ENCODE measurements at regions not wholly inside any gene's neighbourhood (a gene's known extent, or its start where the extent isn't known, plus 50 kb on each side); places are given as distances from the start of the nearest gene placed in this dataset.

- no peaks in the 10 kb centered on the region for H3K9me3 Mint-ChIP-seq (ENCODE audit: unreplicated experiment)
- H3K27ac Mint-ChIP-seq (ENCODE audit: unreplicated experiment) = no peak overlapping the region
- H3K36me3 ChIP-seq (ENCODE audit: control insufficient read depth, insufficient read depth, low read length) = no peaks in the 10 kb centered on the region
- BruUV-seq (replicated peaks) = no TSS peak
- H3K27me3 Mint-ChIP-seq (ENCODE audit: insufficient read depth, unreplicated experiment) = peaks cover 8% of the 10 kb centered on the region
- no peaks in the 10 kb centered on the region; the same call in 1 of the 2 replicates for H3K9me3 ChIP-seq
- POLR2A ChIA-PET = no interaction called here
- CTCF ChIA-PET = no interaction called here
- TF ChIP-seq, protein P1, sequence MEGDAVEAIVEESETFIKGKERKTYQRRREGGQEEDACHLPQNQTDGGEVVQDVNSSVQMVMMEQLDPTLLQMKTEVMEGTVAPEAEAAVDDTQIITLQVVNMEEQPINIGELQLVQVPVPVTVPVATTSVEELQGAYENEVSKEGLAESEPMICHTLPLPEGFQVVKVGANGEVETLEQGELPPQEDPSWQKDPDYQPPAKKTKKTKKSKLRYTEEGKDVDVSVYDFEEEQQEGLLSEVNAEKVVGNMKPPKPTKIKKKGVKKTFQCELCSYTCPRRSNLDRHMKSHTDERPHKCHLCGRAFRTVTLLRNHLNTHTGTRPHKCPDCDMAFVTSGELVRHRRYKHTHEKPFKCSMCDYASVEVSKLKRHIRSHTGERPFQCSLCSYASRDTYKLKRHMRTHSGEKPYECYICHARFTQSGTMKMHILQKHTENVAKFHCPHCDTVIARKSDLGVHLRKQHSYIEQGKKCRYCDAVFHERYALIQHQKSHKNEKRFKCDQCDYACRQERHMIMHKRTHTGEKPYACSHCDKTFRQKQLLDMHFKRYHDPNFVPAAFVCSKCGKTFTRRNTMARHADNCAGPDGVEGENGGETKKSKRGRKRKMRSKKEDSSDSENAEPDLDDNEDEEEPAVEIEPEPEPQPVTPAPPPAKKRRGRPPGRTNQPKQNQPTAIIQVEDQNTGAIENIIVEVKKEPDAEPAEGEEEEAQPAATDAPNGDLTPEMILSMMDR (IDR thresholded peaks at IDR 0.05; ENCODE audit: insufficient read depth in 1 of 2, low read depth in 1 of 2, low read length in 1 of 2, severe bottlenecking in 1 of 2, unreplicated experiment in 1 of 2) = no peak
- no peaks in the 10 kb centered on the region for H3K4me1 ChIP-seq
- no peak overlapping the region for H3K4me3 ChIP-seq (ENCODE audit: low read depth, low read length)
- no peak overlapping the region for H3K4me3 Mint-ChIP-seq (ENCODE audit: unreplicated experiment)
- no peaks in the 10 kb centered on the region for H3K27me3 ChIP-seq (replicated peaks; ENCODE audit: control insufficient read depth, insufficient read depth, low read length)
- H3K36me3 Mint-ChIP-seq (ENCODE audit: insufficient read depth, unreplicated experiment) = no peaks in the 10 kb centered on the region
- H3K4me1 Mint-ChIP-seq (ENCODE audit: low read depth, unreplicated experiment) = no peaks in the 10 kb centered on the region
- DNase-seq = no peak
- intact Hi-C loops (cut with micrococcal nuclease; ENCODE audit: unreplicated experiment) = no loop called here
These were observed 123.0 kb upstream of the KL start for GRCh38 chr13:32893176-32893575.

DNA sequence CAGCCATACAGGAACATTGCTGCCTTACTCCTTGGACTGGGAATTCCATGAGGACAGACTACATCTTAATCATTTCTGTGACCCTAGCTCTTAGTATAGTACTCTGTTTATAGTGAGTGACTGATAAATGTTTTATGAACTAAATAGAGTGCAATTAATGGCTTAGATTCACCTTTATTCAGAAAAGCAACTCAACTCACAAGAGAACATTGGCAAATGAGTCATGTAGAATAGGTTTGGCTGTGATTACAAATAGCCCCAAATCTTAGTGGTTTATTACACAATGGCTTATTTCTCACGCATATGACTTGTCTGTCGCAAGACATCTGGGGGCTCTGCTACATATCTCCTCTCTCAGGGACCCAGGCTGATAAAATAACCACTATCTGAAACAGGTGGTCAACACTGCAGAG, 121.6 kb upstream of the KL start:
- Mint-ChIP-seq H3K4me3 (ENCODE audit: unreplicated experiment) (no peak overlapping the region), H3K4me1 (ENCODE audit: low read depth, unreplicated experiment) (no peaks in the 10 kb centered on the region), H3K27me3 (ENCODE audit: insufficient read depth, unreplicated experiment) (peaks cover 8% of the 10 kb centered on the region), H3K9me3 (ENCODE audit: unreplicated experiment) (no peaks in the 10 kb centered on the region), H3K27ac (ENCODE audit: unreplicated experiment) (no peak overlapping the region), H3K36me3 (ENCODE audit: insufficient read depth, unreplicated experiment) (no peaks in the 10 kb centered on the region)
- H3K27me3 ChIP-seq (replicated peaks; ENCODE audit: control insufficient read depth, insufficient read depth, low read length) = no peaks in the 10 kb centered on the region; the same call in 1 of the 2 replicates
- H3K4me3 ChIP-seq (ENCODE audit: low read depth, low read length) = no peak overlapping the region
- TF ChIP-seq, protein P1 (IDR thresholded peaks at IDR 0.05; ENCODE audit: insufficient read depth in 1 of 2, low read depth in 1 of 2, low read length in 1 of 2, severe bottlenecking in 1 of 2, unreplicated experiment in 1 of 2) = no peak
- CTCF ChIA-PET = no interaction called here
- H3K36me3 ChIP-seq (ENCODE audit: control insufficient read depth, insufficient read depth, low read length) = no peaks in the 10 kb centered on the region
- no TSS peak for BruUV-seq (replicated peaks)
- intact Hi-C loops (cut with micrococcal nuclease; ENCODE audit: unreplicated experiment) = no loop called here
- POLR2A ChIA-PET = no interaction called here
- DNase-seq = no peak
- no peaks in the 10 kb centered on the region for H3K4me1 ChIP-seq
- H3K9me3 ChIP-seq = no peaks in the 10 kb centered on the region

GRCh38 chr13:32895296-32895695, 120.9 kb upstream of the KL start:
- H3K27ac Mint-ChIP-seq (ENCODE audit: unreplicated experiment) = no peak overlapping the region
- TF ChIP-seq, protein P1 (IDR thresholded peaks at IDR 0.05; ENCODE audit: insufficient read depth in 1 of 2, low read depth in 1 of 2, low read length in 1 of 2, severe bottlenecking in 1 of 2, unreplicated experiment in 1 of 2) = no peak
- peaks cover 8% of the 10 kb centered on the region for H3K27me3 Mint-ChIP-seq (ENCODE audit: insufficient read depth, unreplicated experiment)
- no peaks in the 10 kb centered on the region for H3K4me1 ChIP-seq
- intact Hi-C loops (cut with micrococcal nuclease; ENCODE audit: unreplicated experiment) = no loop called here
- H3K9me3 Mint-ChIP-seq (ENCODE audit: unreplicated experiment) = no peaks in the 10 kb centered on the region
- no peaks in the 10 kb centered on the region for H3K4me1 Mint-ChIP-seq (ENCODE audit: low read depth, unreplicated experiment)
- H3K4me3 ChIP-seq (ENCODE audit: low read depth, low read length) = no peak overlapping the region
- no peaks in the 10 kb centered on the region for H3K9me3 ChIP-seq
- CTCF ChIA-PET = interaction anchor here (0.5 kb wide), 1 partner anchor 643 kb away, joined by 6 read pairs; no protein-coding TSS in a partner anchor
- no peaks in the 10 kb centered on the region for H3K36me3 Mint-ChIP-seq (ENCODE audit: insufficient read depth, unreplicated experiment)
- no peak for DNase-seq
- no TSS peak for BruUV-seq (replicated peaks)
- no peaks in the 10 kb centered on the region for H3K36me3 ChIP-seq (ENCODE audit: control insufficient read depth, insufficient read depth, low read length)
- H3K4me3 Mint-ChIP-seq (ENCODE audit: unreplicated experiment) = no peak overlapping the region
- POLR2A ChIA-PET = no interaction called here
- no peaks in the 10 kb centered on the region; the same call in 1 of the 2 replicates for H3K27me3 ChIP-seq (replicated peaks; ENCODE audit: control insufficient read depth, insufficient read depth, low read length)

Data from Caco-2 (cell line).